Stomach (tissue), 8 donors: ENCODE measurements at regions not wholly inside any gene's neighbourhood (a gene's known extent, or its start where the extent isn't known, plus 50 kb on each side); places are given as distances from the start of the nearest gene placed in this dataset.

Experiments
- DNase-seq, 2 donors: peaks; one replicate each; pipeline versions ENCODE4 v3.0.0 to v3.0.0-alpha.2; 2013 to 2019
- H3K27ac ChIP-seq, 5 donors: fragments of 200-600 bp in 4 of 5; sonication (generic) in 4 of 5; one replicate each; pipeline ENCODE4 v1.5.1; 2013 to 2019; ENCODE audit warnings: mild to moderate bottlenecking in 1 of 5, moderate library complexity in 1 of 5
- H3K27me3 ChIP-seq, 3 donors: fragments of 200-600 bp; sonication (generic); one replicate each; pipeline ENCODE4 v1.5.1; 2017 to 2019; ENCODE audit warnings: mixed run types in 1 of 3
- H3K36me3 ChIP-seq, 4 donors: fragments of 200-600 bp; sonication (generic); 1 replicate in 3 of 4; 2 replicates in 1 of 4; pipeline ENCODE4 v1.5.1; 2016 to 2019
- H3K4me1 ChIP-seq, 4 donors: fragments of 200-600 bp; sonication (generic); one replicate each; pipeline ENCODE4 v1.5.1; 2016 to 2019
- H3K4me3 ChIP-seq, 4 donors: fragments of 200-600 bp; sonication (generic) in 3 of 4; one replicate each; pipeline ENCODE4 v1.5.1; 2016 to 2019; ENCODE audit warnings: mild to moderate bottlenecking in 1 of 4
- H3K9me3 ChIP-seq, 4 donors: fragments of 200-600 bp; sonication (generic); one replicate each; pipeline ENCODE4 v1.5.1; 2016 to 2019
- EP300 ChIP-seq: sonication (generic); formaldehyde crosslinking; IDR thresholded peaks from one replicate; pipeline ENCODE4 v1.6.1; 2017; ENCODE audit warnings: antibody characterized with exemption
- POLR2A ChIP-seq, 4 donors: fragments of 450-650 bp; IDR thresholded peaks; one replicate each; pipeline ENCODE4 v1.6.1; 2016; ENCODE audit warnings: antibody characterized with exemption in 4 of 4, control low read depth in 2 of 4, mild to moderate bottlenecking in 1 of 4, moderate library complexity in 1 of 4
- POLR2AphosphoS5 ChIP-seq, 3 donors: sonication (generic); formaldehyde crosslinking; IDR thresholded peaks; one replicate each; pipeline ENCODE4 v1.6.1; 2016; ENCODE audit warnings: antibody characterized with exemption in 3 of 3
- WGBS, 5 donors: extraction: QIAGEN DNeasy Blood & Tissue Kit in 3 of 5; methylation state at CpG; one replicate each; pipeline versions ENCODE4 v1.1.5 to v1.1.7; 2013 to 2018; 5-methylcytosine and 5-hydroxymethylcytosine counted together
- intact Hi-C: fragments of 100-400 bp; cut with DNase I; formaldehyde crosslinking; loops from one replicate; pipeline ENCODE4 v1.15.1; 2023; ENCODE audit warnings: low total_unique reads
- TF ChIP-seq, protein P1 (sequence below), 7 experiments: fragments of 450-650 bp in 4 of 7; fragments of 200-600 bp in 3 of 7; sonication (generic) in 3 of 7; IDR thresholded peaks; one replicate each; pipeline ENCODE4 v1.5.1; 2016 to 2019; ENCODE audit warnings: antibody characterized with exemption in 7 of 7, control low read depth in 2 of 7, mild to moderate bottlenecking in 1 of 7
- donor health status: healthy with polysubstance abuse.
- donor health status: Bipolar disorder and iron deficiency.
- donor health status: healthy.

- Histone ChIP-seq H3K36me3 (no peaks in the 10 kb centered on the region), H3K4me3 (no peak overlapping the region), H3K9me3 (no peaks in the 10 kb centered on the region), H3K27ac (no peak overlapping the region), H3K27me3 (peaks cover 0 to 14% (median 0%) of the 10 kb centered on the region in 3 donors), H3K4me1 (no peaks in the 10 kb centered on the region)
- no peak for DNase-seq
- TF ChIP-seq POLR2A (IDR thresholded peaks at IDR 0.05) (no peak), EP300 (no peak), POLR2AphosphoS5 (IDR thresholded peaks at IDR 0.05) (no peak)
- TF ChIP-seq, protein P1, sequence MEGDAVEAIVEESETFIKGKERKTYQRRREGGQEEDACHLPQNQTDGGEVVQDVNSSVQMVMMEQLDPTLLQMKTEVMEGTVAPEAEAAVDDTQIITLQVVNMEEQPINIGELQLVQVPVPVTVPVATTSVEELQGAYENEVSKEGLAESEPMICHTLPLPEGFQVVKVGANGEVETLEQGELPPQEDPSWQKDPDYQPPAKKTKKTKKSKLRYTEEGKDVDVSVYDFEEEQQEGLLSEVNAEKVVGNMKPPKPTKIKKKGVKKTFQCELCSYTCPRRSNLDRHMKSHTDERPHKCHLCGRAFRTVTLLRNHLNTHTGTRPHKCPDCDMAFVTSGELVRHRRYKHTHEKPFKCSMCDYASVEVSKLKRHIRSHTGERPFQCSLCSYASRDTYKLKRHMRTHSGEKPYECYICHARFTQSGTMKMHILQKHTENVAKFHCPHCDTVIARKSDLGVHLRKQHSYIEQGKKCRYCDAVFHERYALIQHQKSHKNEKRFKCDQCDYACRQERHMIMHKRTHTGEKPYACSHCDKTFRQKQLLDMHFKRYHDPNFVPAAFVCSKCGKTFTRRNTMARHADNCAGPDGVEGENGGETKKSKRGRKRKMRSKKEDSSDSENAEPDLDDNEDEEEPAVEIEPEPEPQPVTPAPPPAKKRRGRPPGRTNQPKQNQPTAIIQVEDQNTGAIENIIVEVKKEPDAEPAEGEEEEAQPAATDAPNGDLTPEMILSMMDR (IDR thresholded peaks at IDR 0.05) = no peak
- intact Hi-C loops = no loop called here
Measured at GRCh38 chr14:99003646-99004045, 268.4 kb downstream of the BCL11B start.

GRCh38 chr14:99004112-99004511 is 267.9 kb downstream of the BCL11B start:
- no peak overlapping the region for H3K27ac ChIP-seq
- peaks cover 0 to 16% (median 0%) of the 10 kb centered on the region in 3 donors for H3K27me3 ChIP-seq
- H3K4me3 ChIP-seq = no peak overlapping the region
- WGBS, 5 donors = 25 to 49% (median 36%) methylated on average over 3 of the region's 3 CpGs
- no peaks in the 10 kb centered on the region for H3K9me3 ChIP-seq
- no peaks in the 10 kb centered on the region for H3K4me1 ChIP-seq
- TF ChIP-seq POLR2AphosphoS5 (IDR thresholded peaks at IDR 0.05) = no peak
- TF ChIP-seq, protein P1 (IDR thresholded peaks at IDR 0.05) = no peak
- no peak for TF ChIP-seq POLR2A (IDR thresholded peaks at IDR 0.05)
- no peak for TF ChIP-seq EP300
- DNase-seq = peak in 1 of 2 donors; percentile 35
- intact Hi-C loops = no loop called here
- no peaks in the 10 kb centered on the region for H3K36me3 ChIP-seq

DNA sequence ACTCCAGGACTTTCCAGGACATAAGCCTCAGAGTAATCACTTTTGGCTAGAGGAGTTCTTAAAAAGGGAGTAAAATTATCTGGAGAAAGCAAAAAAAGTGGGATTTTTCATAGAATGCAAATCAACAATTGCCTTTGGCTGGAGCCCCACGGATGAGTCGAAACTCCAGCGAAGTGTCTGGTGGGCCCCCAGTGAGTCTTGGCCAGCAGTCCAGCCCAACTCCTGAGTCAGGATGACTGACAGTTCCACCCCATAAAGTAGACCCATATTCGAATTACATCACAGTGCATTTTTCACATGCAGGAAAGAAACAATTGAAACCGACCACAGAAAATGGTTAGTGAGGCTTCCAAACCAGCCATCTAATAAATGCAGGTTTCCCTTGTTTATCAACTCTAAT is 265.7 kb downstream of the BCL11B start:
- Histone ChIP-seq H3K27ac (no peak overlapping the region), H3K4me3 (no peak overlapping the region), H3K4me1 (no peaks in the 10 kb centered on the region), H3K27me3 (peaks cover 0 to 16% (median 0%) of the 10 kb centered on the region in 3 donors), H3K9me3 (no peaks in the 10 kb centered on the region), H3K36me3 (no peaks in the 10 kb centered on the region)
- 63 to 85% (median 80%) methylated on average over 5 of the region's 5 CpGs for WGBS, 5 donors
- intact Hi-C loops = no loop called here
- DNase-seq = no peak
- no peak for TF ChIP-seq POLR2AphosphoS5 (IDR thresholded peaks at IDR 0.05)
- TF ChIP-seq, protein P1 (IDR thresholded peaks at IDR 0.05) = no peak
- no peak for TF ChIP-seq EP300
- TF ChIP-seq POLR2A (IDR thresholded peaks at IDR 0.05) = no peak

DNA sequence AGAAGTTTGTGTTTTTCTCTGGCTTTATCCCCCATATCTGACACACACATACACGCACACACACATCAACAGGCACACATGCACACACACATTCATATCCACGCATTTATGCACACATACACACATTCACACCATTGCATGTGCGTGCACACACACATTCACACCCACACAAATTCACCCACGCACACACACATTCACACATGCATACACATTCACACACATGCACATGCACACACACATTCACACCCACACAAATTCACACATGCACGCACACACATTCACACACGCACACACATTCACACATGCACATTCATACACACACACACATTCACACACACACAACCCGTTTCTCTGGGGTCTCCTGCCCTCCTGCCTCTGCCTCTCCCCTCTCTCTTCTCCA is 264.2 kb downstream of the BCL11B start:
- Histone ChIP-seq H3K4me3 (no peak overlapping the region), H3K4me1 (no peaks in the 10 kb centered on the region), H3K27me3 (peaks cover 0 to 16% (median 0%) of the 10 kb centered on the region in 3 donors), H3K27ac (no peak overlapping the region), H3K9me3 (no peaks in the 10 kb centered on the region), H3K36me3 (no peaks in the 10 kb centered on the region)
- TF ChIP-seq POLR2A (IDR thresholded peaks at IDR 0.05) = no peak
- TF ChIP-seq POLR2AphosphoS5 (IDR thresholded peaks at IDR 0.05) = no peak
- TF ChIP-seq, protein P1 (IDR thresholded peaks at IDR 0.05) = no peak
- no peak for TF ChIP-seq EP300
- no peak for DNase-seq
- 87 to 96% (median 92%) methylated on average over 7 of the region's 7 CpGs for WGBS, 5 donors
- intact Hi-C loops = no loop called here
